H9 (cell line): ENCODE measurements at regions not wholly inside any gene's neighbourhood (a gene's known extent, or its start where the extent isn't known, plus 50 kb on each side); places are given as distances from the start of the nearest gene placed in this dataset.

Experiments used
- DNase-seq: peaks from one replicate; pipeline ENCODE4 v3.0.0-alpha.2; 2017
- H2AFZ ChIP-seq: one replicate; pipeline ENCODE4 v1.6.1; 2013; ENCODE audit warnings: mild to moderate bottlenecking, low read length, control low read depth, moderate library complexity
- H2AK5ac ChIP-seq: 2 replicates; pipeline ENCODE4 v1.6.1; 2013; ENCODE audit warnings: low read length, control low read depth, mixed read lengths; ENCODE audit not compliant: insufficient read length
- H2BK120ac ChIP-seq: one replicate; pipeline ENCODE4 v1.6.1; 2013; ENCODE audit warnings: low read depth, mild to moderate bottlenecking, low read length, control low read depth, inconsistent platforms; ENCODE audit not compliant: poor library complexity, severe bottlenecking
- H2BK12ac ChIP-seq: 2 replicates; pipeline ENCODE4 v1.6.1; 2013; ENCODE audit warnings: low read length, control low read depth, mixed read lengths, low read depth; ENCODE audit not compliant: insufficient read length
- H2BK15ac ChIP-seq: 2 replicates; pipeline ENCODE4 v1.6.1; 2013; ENCODE audit warnings: low read depth, low read length, control low read depth
- H2BK20ac ChIP-seq: one replicate; pipeline ENCODE4 v1.6.1; 2013; ENCODE audit warnings: low read depth, mild to moderate bottlenecking, low read length, control low read depth, inconsistent platforms; ENCODE audit not compliant: poor library complexity, severe bottlenecking
- H2BK5ac ChIP-seq: 2 replicates; pipeline ENCODE4 v1.6.1; 2013; ENCODE audit warnings: low read length, control low read depth, mixed read lengths; ENCODE audit not compliant: insufficient read length
- H3K14ac ChIP-seq: 2 replicates; pipeline ENCODE4 v1.6.1; 2013; ENCODE audit warnings: low read length, control low read depth; ENCODE audit not compliant: insufficient read depth
- H3K18ac ChIP-seq: 2 replicates; pipeline ENCODE4 v1.6.1; 2013; ENCODE audit warnings: low read depth, mild to moderate bottlenecking, mixed read lengths, low read length, control low read depth; ENCODE audit not compliant: insufficient read length
- H3K23ac ChIP-seq: 2 replicates; pipeline ENCODE4 v1.6.1; 2013; ENCODE audit warnings: low read length, control low read depth, mixed read lengths, low read depth; ENCODE audit not compliant: insufficient read length
- H3K23me2 ChIP-seq: 2 replicates; pipeline ENCODE4 v1.6.1; 2013; ENCODE audit warnings: low read depth, mild to moderate bottlenecking, mixed read lengths, low read length, control low read depth; ENCODE audit not compliant: insufficient read length, poor library complexity, severe bottlenecking
- H3K27ac ChIP-seq: 2 replicates; pipeline ENCODE4 v1.5.1; 2013; ENCODE audit warnings: low read length, control low read depth, mixed read lengths, low read depth; ENCODE audit not compliant: insufficient read length
- H3K27me3 ChIP-seq: 2 replicates; pipeline ENCODE4 v1.6.1; 2013; ENCODE audit warnings: low read length, control low read depth, inconsistent platforms; ENCODE audit not compliant: insufficient read depth
- H3K4ac ChIP-seq: 2 replicates; pipeline ENCODE4 v1.6.1; 2013; ENCODE audit warnings: low read depth, mild to moderate bottlenecking, control low read depth, inconsistent platforms, low read length, moderate library complexity
- H3K4me1 ChIP-seq: 2 replicates; pipeline ENCODE4 v1.6.1; 2013; ENCODE audit warnings: low read length, control low read depth, inconsistent platforms; ENCODE audit not compliant: insufficient read depth
- H3K4me2 ChIP-seq: 2 replicates; pipeline ENCODE4 v1.6.1; 2013; ENCODE audit warnings: low read length, control low read depth, mixed read lengths; ENCODE audit not compliant: insufficient read length, insufficient read depth
- H3K56ac ChIP-seq: 2 replicates; pipeline ENCODE4 v1.6.1; 2013; ENCODE audit warnings: low read depth, mild to moderate bottlenecking, mixed read lengths, low read length, control low read depth; ENCODE audit not compliant: insufficient read length
- H3K79me1 ChIP-seq: 2 replicates; pipeline ENCODE4 v1.6.1; 2013; ENCODE audit warnings: low read depth, mild to moderate bottlenecking, moderate library complexity, low read length, control low read depth, inconsistent platforms; ENCODE audit not compliant: insufficient read depth, poor library complexity, severe bottlenecking
- H3K79me2 ChIP-seq: 2 replicates; pipeline ENCODE4 v1.6.1; 2013; ENCODE audit warnings: low read length, control low read depth, inconsistent platforms; ENCODE audit not compliant: insufficient read depth
- H3K9ac ChIP-seq: 2 replicates; pipeline ENCODE4 v1.6.1; 2013; ENCODE audit warnings: low read length, control low read depth, mixed read lengths; ENCODE audit not compliant: insufficient read length; ENCODE audit errors: extremely low read depth
- H3K9me3 ChIP-seq: one replicate; pipeline ENCODE4 v1.6.1; 2013; ENCODE audit warnings: low read depth, low read length, inconsistent platforms; ENCODE audit not compliant: control insufficient read depth
- H3T11ph ChIP-seq: one replicate; pipeline ENCODE4 v1.6.1; 2013; ENCODE audit warnings: mild to moderate bottlenecking, low read length, control low read depth, inconsistent platforms
- H4K20me1 ChIP-seq: one replicate; pipeline ENCODE4 v1.6.1; 2013; ENCODE audit not compliant: control insufficient read depth, insufficient read length, insufficient read depth
- H4K5ac ChIP-seq: 2 replicates; pipeline ENCODE4 v1.6.1; 2013; ENCODE audit warnings: low read depth, mild to moderate bottlenecking, mixed read lengths, low read length, control low read depth; ENCODE audit not compliant: insufficient read length
- H4K8ac ChIP-seq: replicated peaks from 2 replicates; pipeline ENCODE4 v1.6.1; 2013; ENCODE audit warnings: low read length, control low read depth, mixed read lengths, low read depth; ENCODE audit not compliant: insufficient read length
- H4K91ac ChIP-seq: 2 replicates; pipeline ENCODE4 v1.6.1; 2013; ENCODE audit warnings: low read depth, mild to moderate bottlenecking, moderate library complexity, mixed read lengths, low read length, control low read depth; ENCODE audit not compliant: insufficient read length
- H3K27ac Mint-ChIP-seq, 3 experiments: 2 replicates in 2 of 3; 3 replicates in 1 of 3; pipeline ENCODE4 v1.8.0; 2020 to 2021; ENCODE audit warnings: mixed read lengths in 3 of 3, mild to moderate bottlenecking in 1 of 3, moderate library complexity in 1 of 3
- H3K27me3 Mint-ChIP-seq: 2 replicates; pipeline ENCODE4 v1.8.0; 2021; ENCODE audit warnings: low read depth, mild to moderate bottlenecking, moderate library complexity, mixed read lengths
- H3K36me3 Mint-ChIP-seq, 3 experiments: 2 replicates in 2 of 3; 3 replicates in 1 of 3; pipeline ENCODE4 v1.8.0; 2020 to 2021; ENCODE audit warnings: low read depth in 3 of 3, mixed read lengths in 3 of 3; ENCODE audit not compliant: insufficient read depth in 1 of 3
- H3K4me1 Mint-ChIP-seq, 2 experiments: 2 replicates each; pipeline ENCODE4 v1.8.0; 2020; ENCODE audit warnings: mixed read lengths in 2 of 2
- H3K4me3 Mint-ChIP-seq, 2 experiments: 2 replicates in 1 of 2; 3 replicates in 1 of 2; pipeline ENCODE4 v1.8.0; 2020 to 2021; ENCODE audit warnings: mild to moderate bottlenecking in 2 of 2, mixed read lengths in 2 of 2, moderate library complexity in 1 of 2
- H3K9me3 Mint-ChIP-seq, 2 experiments: 2 replicates in 1 of 2; 3 replicates in 1 of 2; pipeline ENCODE4 v1.8.0; 2020; ENCODE audit warnings: mild to moderate bottlenecking in 2 of 2, mixed read lengths in 2 of 2, moderate library complexity in 1 of 2
- WGBS: extraction: QIAGEN DNeasy Blood & Tissue Kit; methylation state at CpG from one replicate; pipeline ENCODE4 v1.1.7; 2013; ENCODE audit warnings: missing lambda C conversion rate, low lambda C conversion rate, mixed read lengths; ENCODE audit not compliant: insufficient read length; ENCODE audit errors: extremely low coverage; 5-methylcytosine and 5-hydroxymethylcytosine counted together
- TF ChIP-seq, protein P1 (sequence below): fragments of 200-600 bp; sonication (generic); conservative IDR thresholded peaks from 3 replicates; pipeline ENCODE4 v1.8.0; 2021; ENCODE audit warnings: antibody characterized with exemption, mild to moderate bottlenecking

GRCh38 chr4:126993351-126993750 is 639.4 kb upstream of the INTU start:
- Histone ChIP-seq H2BK120ac (no peak overlapping the region), H4K91ac (no peak overlapping the region), H4K8ac (no peak overlapping the region), H3K18ac (no peak overlapping the region), H2BK12ac (no peak overlapping the region), H3K79me1 (no peaks in the 10 kb centered on the region), H3K4me2 (no peak overlapping the region), H2AK5ac (no peak overlapping the region), H2AFZ (no peak overlapping the region), H3K9me3 (no peaks in the 10 kb centered on the region), H2BK15ac (no peak overlapping the region), H3K79me2 (no peaks in the 10 kb centered on the region), H3K27ac (no peak overlapping the region), H3K23me2 (no peaks in the 10 kb centered on the region), H2BK5ac (no peak overlapping the region), H3K56ac (no peak overlapping the region), H3K27me3 (no peaks in the 10 kb centered on the region), H3K4me1 (no peaks in the 10 kb centered on the region), H4K5ac (no peak overlapping the region), H2BK20ac (no peak overlapping the region), H4K20me1 (no peaks in the 10 kb centered on the region), H3K14ac (no peak overlapping the region), H3T11ph (no peak overlapping the region), H3K9ac (no peak overlapping the region), H3K4ac (no peak overlapping the region), H3K23ac (no peak overlapping the region)
- H3K9me3 Mint-ChIP-seq, result peaks cover 0 to 4% of the 10 kb centered on the region in 2 experiments; a peak in 2 of 5 replicates
- no peaks in the 10 kb centered on the region for H3K27me3 Mint-ChIP-seq
- H3K4me3 Mint-ChIP-seq, result no peak overlapping the region
- H3K36me3 Mint-ChIP-seq, result no peaks in the 10 kb centered on the region
- TF ChIP-seq, protein P1, sequence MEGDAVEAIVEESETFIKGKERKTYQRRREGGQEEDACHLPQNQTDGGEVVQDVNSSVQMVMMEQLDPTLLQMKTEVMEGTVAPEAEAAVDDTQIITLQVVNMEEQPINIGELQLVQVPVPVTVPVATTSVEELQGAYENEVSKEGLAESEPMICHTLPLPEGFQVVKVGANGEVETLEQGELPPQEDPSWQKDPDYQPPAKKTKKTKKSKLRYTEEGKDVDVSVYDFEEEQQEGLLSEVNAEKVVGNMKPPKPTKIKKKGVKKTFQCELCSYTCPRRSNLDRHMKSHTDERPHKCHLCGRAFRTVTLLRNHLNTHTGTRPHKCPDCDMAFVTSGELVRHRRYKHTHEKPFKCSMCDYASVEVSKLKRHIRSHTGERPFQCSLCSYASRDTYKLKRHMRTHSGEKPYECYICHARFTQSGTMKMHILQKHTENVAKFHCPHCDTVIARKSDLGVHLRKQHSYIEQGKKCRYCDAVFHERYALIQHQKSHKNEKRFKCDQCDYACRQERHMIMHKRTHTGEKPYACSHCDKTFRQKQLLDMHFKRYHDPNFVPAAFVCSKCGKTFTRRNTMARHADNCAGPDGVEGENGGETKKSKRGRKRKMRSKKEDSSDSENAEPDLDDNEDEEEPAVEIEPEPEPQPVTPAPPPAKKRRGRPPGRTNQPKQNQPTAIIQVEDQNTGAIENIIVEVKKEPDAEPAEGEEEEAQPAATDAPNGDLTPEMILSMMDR, result no peak
- H3K4me1 Mint-ChIP-seq, result peaks cover 0 to 3% of the 10 kb centered on the region in 2 experiments; a peak in 1 of 4 replicates
- DNase-seq, result no peak
- no CpG with 5 or more reads among the region's 1 CpG for WGBS
- H3K27ac Mint-ChIP-seq, result no peak overlapping the region
